WI38 (cell line): ENCODE measurements at regions not wholly inside any gene's neighbourhood (a gene's known extent, or its start where the extent isn't known, plus 50 kb on each side); places are given as distances from the start of the nearest gene placed in this dataset.

ENCODE experiments used
- H3K4me3 ChIP-seq: 2 replicates; pipeline ENCODE4 v1.5.1; 2011; ENCODE audit warnings: low read depth, mild to moderate bottlenecking, control low read depth, low read length
- CTCF ChIP-seq: IDR thresholded peaks from 2 replicates; pipeline ENCODE4 v1.5.1; 2012; ENCODE audit warnings: low read depth, mild to moderate bottlenecking, control low read depth, low read length

- no peak overlapping the region for H3K4me3 ChIP-seq
- no peak for TF ChIP-seq CTCF
Observed at GRCh38 chr11:19539861-19540260, 172.8 kb upstream of the NAV2 start.

- no peak for TF ChIP-seq CTCF
- no peak overlapping the region for H3K4me3 ChIP-seq
Observed at GRCh38 chr11:19537803-19538453, 174.7 kb upstream of the NAV2 start.

- TF ChIP-seq CTCF = no peak
- H3K4me3 ChIP-seq = no peak overlapping the region
Observed at GRCh38 chr11:19536131-19536530, 176.5 kb upstream of the NAV2 start.

- no peak for TF ChIP-seq CTCF
- no peak overlapping the region for H3K4me3 ChIP-seq
Observed at GRCh38 chr11:19530505-19530904, 182.1 kb upstream of the NAV2 start.

- no peak for TF ChIP-seq CTCF
- no peak overlapping the region for H3K4me3 ChIP-seq
Observed at GRCh38 chr11:19526119-19526518, 186.5 kb upstream of the NAV2 start.

GRCh38 chr11:19525714-19526113, 186.9 kb upstream of the NAV2 start:
- no peak overlapping the region for H3K4me3 ChIP-seq
- TF ChIP-seq CTCF = no peak

GRCh38 chr11:19525276-19525675, 187.4 kb upstream of the NAV2 start:
- H3K4me3 ChIP-seq = no peak overlapping the region
- no peak for TF ChIP-seq CTCF
